GM23248 (cell line): ENCODE measurements at regions not wholly inside any gene's neighbourhood (a gene's known extent, or its start where the extent isn't known, plus 50 kb on each side); places are given as distances from the start of the nearest gene placed in this dataset.

ENCODE experiments used
- DNase-seq: peaks from one replicate; pipeline ENCODE4 v3.0.0-alpha.2; 2015
- H2AFZ ChIP-seq: fragments of 200-600 bp; sonication (generic); 2 replicates; pipeline ENCODE4 v1.6.1; 2016; ENCODE audit warnings: antibody characterized with exemption
- H3F3A ChIP-seq: fragments of 200-600 bp; sonication (generic); 2 replicates; pipeline ENCODE4 v1.6.1; 2016; ENCODE audit warnings: mild to moderate bottlenecking, antibody characterized with exemption, mixed run types; ENCODE audit not compliant: insufficient read depth
- H3K27ac ChIP-seq: fragments of 200-600 bp; sonication (generic); 2 replicates; pipeline ENCODE4 v1.5.1; 2016; ENCODE audit warnings: mild to moderate bottlenecking
- H3K27me3 ChIP-seq: fragments of 200-600 bp; sonication (generic); replicated peaks from 2 replicates; pipeline ENCODE4 v1.6.1; 2016; ENCODE audit warnings: mild to moderate bottlenecking; ENCODE audit not compliant: insufficient read depth
- H3K36me3 ChIP-seq: fragments of 200-600 bp; sonication (generic); 2 replicates; pipeline ENCODE4 v1.6.1; 2016; ENCODE audit warnings: low read depth, mild to moderate bottlenecking
- H3K4me1 ChIP-seq: fragments of 200-600 bp; sonication (generic); 2 replicates; pipeline ENCODE4 v1.6.1; 2016; ENCODE audit warnings: mild to moderate bottlenecking; ENCODE audit not compliant: insufficient read depth
- H3K4me2 ChIP-seq: fragments of 200-600 bp; sonication (generic); one replicate; pipeline ENCODE4 v1.6.1; 2016; ENCODE audit warnings: mild to moderate bottlenecking; ENCODE audit not compliant: unreplicated experiment
- H3K4me3 ChIP-seq: fragments of 200-600 bp; sonication (generic); 2 replicates; pipeline ENCODE4 v1.5.1; 2016; ENCODE audit warnings: mild to moderate bottlenecking
- H3K79me2 ChIP-seq: fragments of 200-600 bp; sonication (generic); 2 replicates; pipeline ENCODE4 v1.6.1; 2016; ENCODE audit warnings: mild to moderate bottlenecking; ENCODE audit not compliant: insufficient read depth
- H3K9ac ChIP-seq: fragments of 200-600 bp; sonication (generic); 2 replicates; pipeline ENCODE4 v1.6.1; 2016; ENCODE audit warnings: mild to moderate bottlenecking
- H3K9me2 ChIP-seq: fragments of 200-600 bp; sonication (generic); 2 replicates; pipeline ENCODE4 v1.6.1; 2016; ENCODE audit warnings: mixed run types, mild to moderate bottlenecking, moderate library complexity; ENCODE audit not compliant: insufficient read depth
- H3K9me3 ChIP-seq: fragments of 200-600 bp; sonication (generic); one replicate; pipeline ENCODE4 v1.6.1; 2017; ENCODE audit warnings: low read depth
- H4K20me1 ChIP-seq: fragments of 200-600 bp; sonication (generic); 2 replicates; pipeline ENCODE4 v1.6.0; 2016; ENCODE audit not compliant: insufficient read depth
- EZH2 ChIP-seq: fragments of 200-600 bp; sonication (generic); IDR thresholded peaks from 2 replicates; pipeline ENCODE4 v1.6.1; 2018; ENCODE audit warnings: antibody characterized with exemption, mild to moderate bottlenecking; ENCODE audit not compliant: insufficient read depth, poor library complexity, severe bottlenecking
- EZH2phosphoT487 ChIP-seq: fragments of 200-600 bp; sonication (generic); IDR thresholded peaks from 2 replicates; pipeline ENCODE4 v1.6.1; 2018; ENCODE audit warnings: antibody characterized with exemption, moderate library complexity, mild to moderate bottlenecking, low read depth; ENCODE audit not compliant: insufficient read depth
- WGBS, 2 experiments: methylation state at CpG; one replicate each; pipeline ENCODE4 v1.1.6; 2015 to 2017; ENCODE audit warnings: low lambda C conversion rate in 2 of 2, low coverage in 1 of 2; ENCODE audit errors: missing lambda C conversion rate in 2 of 2; 5-methylcytosine and 5-hydroxymethylcytosine counted together
- in situ Hi-C: fragments of 300-500 bp; cut with MboI; formaldehyde crosslinking; loops from 2 replicates; pipeline ENCODE4 v1.15.0; 2020

- H3K27ac ChIP-seq = no peak overlapping the region
- no peaks in the 10 kb centered on the region for H3K9me3 ChIP-seq
- H3K9ac ChIP-seq = no peak overlapping the region
- H3K9me2 ChIP-seq = no peaks in the 10 kb centered on the region
- no peak overlapping the region for H2AFZ ChIP-seq
- WGBS, 2 experiments = 81 to 89% methylated on average over 4 of the region's 4 CpGs
- no peaks in the 10 kb centered on the region for H3K27me3 ChIP-seq
- no peaks in the 10 kb centered on the region for H3K79me2 ChIP-seq
- TF ChIP-seq EZH2phosphoT487 (no peak), EZH2 (no peak)
- no peaks in the 10 kb centered on the region for H3F3A ChIP-seq
- H3K4me3 ChIP-seq = no peak overlapping the region
- H4K20me1 ChIP-seq = no peaks in the 10 kb centered on the region
- H3K4me2 ChIP-seq = no peak overlapping the region
- in situ Hi-C loops = no loop called here
- DNase-seq = no peak
- no peaks in the 10 kb centered on the region for H3K36me3 ChIP-seq
- H3K4me1 ChIP-seq = no peaks in the 10 kb centered on the region
Measured at GRCh38 chr10:129106314-129106713, 360.7 kb upstream of the MGMT start.

- in situ Hi-C loops = no loop called here
- 34 to 40% methylated on average over 3 of the region's 3 CpGs for WGBS, 2 experiments
- H3K9me3 ChIP-seq = no peaks in the 10 kb centered on the region
- no peaks in the 10 kb centered on the region for H4K20me1 ChIP-seq
- H3K36me3 ChIP-seq = no peaks in the 10 kb centered on the region
- TF ChIP-seq EZH2 = no peak
- no peak for TF ChIP-seq EZH2phosphoT487
- H3K4me3 ChIP-seq = no peak overlapping the region
- H3K27me3 ChIP-seq = no peaks in the 10 kb centered on the region
- H3K9ac ChIP-seq = no peak overlapping the region
- no peak for DNase-seq
- H3K4me2 ChIP-seq = no peak overlapping the region
- no peaks in the 10 kb centered on the region for H3F3A ChIP-seq
- no peak overlapping the region for H3K27ac ChIP-seq
- H3K79me2 ChIP-seq = no peaks in the 10 kb centered on the region
- H3K9me2 ChIP-seq = no peaks in the 10 kb centered on the region
- no peaks in the 10 kb centered on the region for H3K4me1 ChIP-seq
- no peak overlapping the region for H2AFZ ChIP-seq
Measured at GRCh38 chr10:129107525-129107924, 359.5 kb upstream of the MGMT start.

GRCh38 chr10:129108378-129108777 lies 358.7 kb upstream of the MGMT start:
- H4K20me1 ChIP-seq = no peaks in the 10 kb centered on the region
- no peak overlapping the region for H3K4me3 ChIP-seq
- H3K79me2 ChIP-seq = no peaks in the 10 kb centered on the region
- H3F3A ChIP-seq = no peaks in the 10 kb centered on the region
- H2AFZ ChIP-seq = no peak overlapping the region
- no peaks in the 10 kb centered on the region for H3K4me1 ChIP-seq
- H3K27ac ChIP-seq = no peak overlapping the region
- no peaks in the 10 kb centered on the region for H3K27me3 ChIP-seq
- 51 to 55% methylated on average over 6 of the region's 6 CpGs for WGBS, 2 experiments
- H3K4me2 ChIP-seq = no peak overlapping the region
- no peak for TF ChIP-seq EZH2phosphoT487
- TF ChIP-seq EZH2 = no peak
- H3K36me3 ChIP-seq = no peaks in the 10 kb centered on the region
- H3K9me3 ChIP-seq = no peaks in the 10 kb centered on the region
- no peak for DNase-seq
- no peaks in the 10 kb centered on the region for H3K9me2 ChIP-seq
- H3K9ac ChIP-seq = no peak overlapping the region
- in situ Hi-C loops = no loop called here

- H2AFZ ChIP-seq = no peak overlapping the region
- H3K27me3 ChIP-seq = no peaks in the 10 kb centered on the region
- H3K4me2 ChIP-seq = no peak overlapping the region
- H4K20me1 ChIP-seq = no peaks in the 10 kb centered on the region
- H3K27ac ChIP-seq = no peak overlapping the region
- TF ChIP-seq EZH2 (no peak), EZH2phosphoT487 (no peak)
- no peaks in the 10 kb centered on the region for H3F3A ChIP-seq
- H3K9me2 ChIP-seq = no peaks in the 10 kb centered on the region
- no peaks in the 10 kb centered on the region for H3K36me3 ChIP-seq
- H3K9me3 ChIP-seq = no peaks in the 10 kb centered on the region
- 75 to 80% methylated on average over 6 of the region's 6 CpGs for WGBS, 2 experiments
- H3K4me1 ChIP-seq = no peaks in the 10 kb centered on the region
- in situ Hi-C loops = no loop called here
- no peak overlapping the region for H3K9ac ChIP-seq
- no peak overlapping the region for H3K4me3 ChIP-seq
- DNase-seq = no peak
- H3K79me2 ChIP-seq = no peaks in the 10 kb centered on the region
Measured at GRCh38 chr10:129108994-129109393, 358.0 kb upstream of the MGMT start.

- Histone ChIP-seq H3K27me3 (no peaks in the 10 kb centered on the region), H3K4me1 (no peaks in the 10 kb centered on the region), H2AFZ (no peak overlapping the region), H3K9ac (no peak overlapping the region), H3K36me3 (no peaks in the 10 kb centered on the region), H3K27ac (no peak overlapping the region), H3K79me2 (no peaks in the 10 kb centered on the region), H3K4me2 (no peak overlapping the region), H3F3A (no peaks in the 10 kb centered on the region), H4K20me1 (no peaks in the 10 kb centered on the region), H3K9me2 (no peaks in the 10 kb centered on the region), H3K4me3 (no peak overlapping the region), H3K9me3 (no peaks in the 10 kb centered on the region)
- 59 to 60% methylated on average over 10 of the region's 10 CpGs for WGBS, 2 experiments
- in situ Hi-C loops = no loop called here
- TF ChIP-seq EZH2phosphoT487 (no peak), EZH2 (no peak)
- DNase-seq = no peak
Measured at GRCh38 chr10:129110780-129111179, 356.3 kb upstream of the MGMT start.
